ENCODE measurements at regions not wholly inside any gene's neighbourhood (a gene's known extent, or its start where the extent isn't known, plus 50 kb on each side); places are given as distances from the start of the nearest gene placed in this dataset.

DNA sequence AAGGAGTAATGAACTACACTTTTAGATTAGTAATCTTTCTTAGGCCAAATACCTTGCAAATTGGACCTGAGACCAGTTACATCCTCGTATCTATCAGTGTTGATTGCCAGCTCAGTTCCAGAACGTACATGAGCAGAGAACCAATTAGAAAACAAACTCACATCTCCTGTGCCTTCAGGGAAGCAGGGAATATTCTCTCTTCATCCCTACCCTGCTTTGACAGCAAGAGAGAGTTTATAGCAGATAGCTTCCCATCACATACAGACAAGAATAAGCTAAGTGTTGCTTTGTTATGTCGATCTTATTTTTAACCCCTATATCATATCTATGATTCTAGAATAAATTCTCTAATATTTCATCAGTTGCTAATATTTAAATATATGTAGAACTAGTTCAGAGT lies 181.8 kb downstream of the DSC3 start:
- TF ChIP-seq, protein P1, sequence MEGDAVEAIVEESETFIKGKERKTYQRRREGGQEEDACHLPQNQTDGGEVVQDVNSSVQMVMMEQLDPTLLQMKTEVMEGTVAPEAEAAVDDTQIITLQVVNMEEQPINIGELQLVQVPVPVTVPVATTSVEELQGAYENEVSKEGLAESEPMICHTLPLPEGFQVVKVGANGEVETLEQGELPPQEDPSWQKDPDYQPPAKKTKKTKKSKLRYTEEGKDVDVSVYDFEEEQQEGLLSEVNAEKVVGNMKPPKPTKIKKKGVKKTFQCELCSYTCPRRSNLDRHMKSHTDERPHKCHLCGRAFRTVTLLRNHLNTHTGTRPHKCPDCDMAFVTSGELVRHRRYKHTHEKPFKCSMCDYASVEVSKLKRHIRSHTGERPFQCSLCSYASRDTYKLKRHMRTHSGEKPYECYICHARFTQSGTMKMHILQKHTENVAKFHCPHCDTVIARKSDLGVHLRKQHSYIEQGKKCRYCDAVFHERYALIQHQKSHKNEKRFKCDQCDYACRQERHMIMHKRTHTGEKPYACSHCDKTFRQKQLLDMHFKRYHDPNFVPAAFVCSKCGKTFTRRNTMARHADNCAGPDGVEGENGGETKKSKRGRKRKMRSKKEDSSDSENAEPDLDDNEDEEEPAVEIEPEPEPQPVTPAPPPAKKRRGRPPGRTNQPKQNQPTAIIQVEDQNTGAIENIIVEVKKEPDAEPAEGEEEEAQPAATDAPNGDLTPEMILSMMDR (IDR thresholded peaks at IDR 0.05), result no peak
- no peak for TF ChIP-seq POLR2AphosphoS5 (IDR thresholded peaks at IDR 0.05; ENCODE audit: low read depth, low read length)
- TF ChIP-seq, protein P2, sequence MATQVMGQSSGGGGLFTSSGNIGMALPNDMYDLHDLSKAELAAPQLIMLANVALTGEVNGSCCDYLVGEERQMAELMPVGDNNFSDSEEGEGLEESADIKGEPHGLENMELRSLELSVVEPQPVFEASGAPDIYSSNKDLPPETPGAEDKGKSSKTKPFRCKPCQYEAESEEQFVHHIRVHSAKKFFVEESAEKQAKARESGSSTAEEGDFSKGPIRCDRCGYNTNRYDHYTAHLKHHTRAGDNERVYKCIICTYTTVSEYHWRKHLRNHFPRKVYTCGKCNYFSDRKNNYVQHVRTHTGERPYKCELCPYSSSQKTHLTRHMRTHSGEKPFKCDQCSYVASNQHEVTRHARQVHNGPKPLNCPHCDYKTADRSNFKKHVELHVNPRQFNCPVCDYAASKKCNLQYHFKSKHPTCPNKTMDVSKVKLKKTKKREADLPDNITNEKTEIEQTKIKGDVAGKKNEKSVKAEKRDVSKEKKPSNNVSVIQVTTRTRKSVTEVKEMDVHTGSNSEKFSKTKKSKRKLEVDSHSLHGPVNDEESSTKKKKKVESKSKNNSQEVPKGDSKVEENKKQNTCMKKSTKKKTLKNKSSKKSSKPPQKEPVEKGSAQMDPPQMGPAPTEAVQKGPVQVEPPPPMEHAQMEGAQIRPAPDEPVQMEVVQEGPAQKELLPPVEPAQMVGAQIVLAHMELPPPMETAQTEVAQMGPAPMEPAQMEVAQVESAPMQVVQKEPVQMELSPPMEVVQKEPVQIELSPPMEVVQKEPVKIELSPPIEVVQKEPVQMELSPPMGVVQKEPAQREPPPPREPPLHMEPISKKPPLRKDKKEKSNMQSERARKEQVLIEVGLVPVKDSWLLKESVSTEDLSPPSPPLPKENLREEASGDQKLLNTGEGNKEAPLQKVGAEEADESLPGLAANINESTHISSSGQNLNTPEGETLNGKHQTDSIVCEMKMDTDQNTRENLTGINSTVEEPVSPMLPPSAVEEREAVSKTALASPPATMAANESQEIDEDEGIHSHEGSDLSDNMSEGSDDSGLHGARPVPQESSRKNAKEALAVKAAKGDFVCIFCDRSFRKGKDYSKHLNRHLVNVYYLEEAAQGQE (IDR thresholded peaks at IDR 0.05; ENCODE audit: insufficient read depth in 1 of 2, low read depth in 2 of 2, low read length in 1 of 2), result no peak

Data from Panc1 (cell line).